ENCODE measurements at regions not wholly inside any gene's neighbourhood (a gene's known extent, or its start where the extent isn't known, plus 50 kb on each side); places are given as distances from the start of the nearest gene placed in this dataset.

DNA sequence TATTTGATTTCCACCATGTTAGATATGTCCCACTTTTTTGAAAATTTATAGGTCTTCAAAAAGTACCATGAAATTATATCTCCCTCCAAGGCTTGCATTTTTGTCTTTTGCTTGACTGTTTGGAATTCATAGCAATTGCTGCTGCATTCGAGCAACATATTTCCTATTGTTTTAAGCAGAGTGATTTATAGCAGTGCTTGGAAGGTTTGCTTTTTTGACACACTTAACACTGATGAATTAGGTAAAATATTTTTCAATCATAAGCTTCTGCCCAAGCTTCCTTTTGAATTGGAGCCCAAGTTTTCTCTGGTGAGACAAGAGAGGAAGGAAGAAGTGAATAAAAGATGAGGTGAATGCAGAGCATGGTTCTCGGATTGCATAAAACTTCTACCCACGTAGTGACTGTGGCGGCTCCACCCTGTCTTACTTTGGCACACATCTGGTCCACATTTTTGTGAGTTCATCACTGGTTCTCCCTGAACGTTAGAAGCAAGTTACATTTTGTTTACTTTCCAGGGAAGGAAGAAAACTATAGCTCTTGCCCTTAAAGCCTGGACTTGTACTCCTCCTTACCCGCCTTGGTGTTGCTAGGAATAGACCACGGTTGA, 667.0 kb downstream of the TSN start:
- TF ChIP-seq MTA3 (IDR thresholded peaks at IDR 0.05; ENCODE audit: borderline replicate concordance), result no peak
- TF ChIP-seq, protein P1, sequence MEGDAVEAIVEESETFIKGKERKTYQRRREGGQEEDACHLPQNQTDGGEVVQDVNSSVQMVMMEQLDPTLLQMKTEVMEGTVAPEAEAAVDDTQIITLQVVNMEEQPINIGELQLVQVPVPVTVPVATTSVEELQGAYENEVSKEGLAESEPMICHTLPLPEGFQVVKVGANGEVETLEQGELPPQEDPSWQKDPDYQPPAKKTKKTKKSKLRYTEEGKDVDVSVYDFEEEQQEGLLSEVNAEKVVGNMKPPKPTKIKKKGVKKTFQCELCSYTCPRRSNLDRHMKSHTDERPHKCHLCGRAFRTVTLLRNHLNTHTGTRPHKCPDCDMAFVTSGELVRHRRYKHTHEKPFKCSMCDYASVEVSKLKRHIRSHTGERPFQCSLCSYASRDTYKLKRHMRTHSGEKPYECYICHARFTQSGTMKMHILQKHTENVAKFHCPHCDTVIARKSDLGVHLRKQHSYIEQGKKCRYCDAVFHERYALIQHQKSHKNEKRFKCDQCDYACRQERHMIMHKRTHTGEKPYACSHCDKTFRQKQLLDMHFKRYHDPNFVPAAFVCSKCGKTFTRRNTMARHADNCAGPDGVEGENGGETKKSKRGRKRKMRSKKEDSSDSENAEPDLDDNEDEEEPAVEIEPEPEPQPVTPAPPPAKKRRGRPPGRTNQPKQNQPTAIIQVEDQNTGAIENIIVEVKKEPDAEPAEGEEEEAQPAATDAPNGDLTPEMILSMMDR (IDR thresholded peaks at IDR 0.05 in 2 of 3, conservative IDR thresholded peaks at IDR 0.05 in 1 of 3; ENCODE audit: insufficient read depth in 2 of 3, low read depth in 1 of 3, low read length in 3 of 3), result no peak
- TF ChIP-seq, protein P2, sequence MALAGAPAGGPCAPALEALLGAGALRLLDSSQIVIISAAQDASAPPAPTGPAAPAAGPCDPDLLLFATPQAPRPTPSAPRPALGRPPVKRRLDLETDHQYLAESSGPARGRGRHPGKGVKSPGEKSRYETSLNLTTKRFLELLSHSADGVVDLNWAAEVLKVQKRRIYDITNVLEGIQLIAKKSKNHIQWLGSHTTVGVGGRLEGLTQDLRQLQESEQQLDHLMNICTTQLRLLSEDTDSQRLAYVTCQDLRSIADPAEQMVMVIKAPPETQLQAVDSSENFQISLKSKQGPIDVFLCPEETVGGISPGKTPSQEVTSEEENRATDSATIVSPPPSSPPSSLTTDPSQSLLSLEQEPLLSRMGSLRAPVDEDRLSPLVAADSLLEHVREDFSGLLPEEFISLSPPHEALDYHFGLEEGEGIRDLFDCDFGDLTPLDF (CRISPR knock-in tag; IDR thresholded peaks at IDR 0.05), result no peak
- TF ChIP-seq YY1 (IDR thresholded peaks at IDR 0.05; ENCODE audit: borderline replicate concordance in 1 of 3, control insufficient read depth in 1 of 3, extremely low read depth in 1 of 3, insufficient read depth in 3 of 3, insufficient read length in 1 of 3, insufficient replicate concordance in 2 of 3, low read depth in 1 of 3, low read length in 2 of 3), result no peak
